Nephron (organoid): ENCODE measurements at regions not wholly inside any gene's neighbourhood (a gene's known extent, or its start where the extent isn't known, plus 50 kb on each side); places are given as distances from the start of the nearest gene placed in this dataset.

Source experiments
- H3K27ac Mint-ChIP-seq, 3 experiments: 2 replicates each; pipeline ENCODE4 v1.8.0; 2020; ENCODE audit warnings: mixed read lengths in 3 of 3, mild to moderate bottlenecking in 2 of 3, moderate library complexity in 1 of 3
- H3K27me3 Mint-ChIP-seq: 2 replicates; pipeline ENCODE4 v1.8.0; 2021; ENCODE audit warnings: low read depth, mild to moderate bottlenecking, moderate library complexity, mixed read lengths
- H3K36me3 Mint-ChIP-seq: 2 replicates; pipeline ENCODE4 v1.8.0; 2020; ENCODE audit warnings: low read depth, mixed read lengths
- H3K4me1 Mint-ChIP-seq: 2 replicates; pipeline ENCODE4 v1.8.0; 2020; ENCODE audit warnings: mixed read lengths
- H3K4me3 Mint-ChIP-seq, 3 experiments: 2 replicates each; pipeline ENCODE4 v1.8.0; 2020; ENCODE audit warnings: mild to moderate bottlenecking in 3 of 3, mixed read lengths in 3 of 3, moderate library complexity in 2 of 3
- H3K9me3 Mint-ChIP-seq: 2 replicates; pipeline ENCODE4 v1.8.0; 2020; ENCODE audit warnings: mixed read lengths
- TF ChIP-seq, protein P1 (sequence below), 3 experiments: fragments of 200-600 bp; sonication (generic); IDR thresholded peaks; one replicate each; pipeline ENCODE4 v1.5.0; 2021; ENCODE audit warnings: antibody characterized with exemption in 3 of 3; ENCODE audit not compliant: unreplicated experiment in 3 of 3

- H3K27me3 Mint-ChIP-seq: peaks cover 4% of the 10 kb centered on the region
- H3K27ac Mint-ChIP-seq: peak overlapping the region in 2 of 3 experiments; percentile 29 to 52
- H3K36me3 Mint-ChIP-seq: no peaks in the 10 kb centered on the region
- peaks cover 17% of the 10 kb centered on the region for H3K4me1 Mint-ChIP-seq
- TF ChIP-seq, protein P1, sequence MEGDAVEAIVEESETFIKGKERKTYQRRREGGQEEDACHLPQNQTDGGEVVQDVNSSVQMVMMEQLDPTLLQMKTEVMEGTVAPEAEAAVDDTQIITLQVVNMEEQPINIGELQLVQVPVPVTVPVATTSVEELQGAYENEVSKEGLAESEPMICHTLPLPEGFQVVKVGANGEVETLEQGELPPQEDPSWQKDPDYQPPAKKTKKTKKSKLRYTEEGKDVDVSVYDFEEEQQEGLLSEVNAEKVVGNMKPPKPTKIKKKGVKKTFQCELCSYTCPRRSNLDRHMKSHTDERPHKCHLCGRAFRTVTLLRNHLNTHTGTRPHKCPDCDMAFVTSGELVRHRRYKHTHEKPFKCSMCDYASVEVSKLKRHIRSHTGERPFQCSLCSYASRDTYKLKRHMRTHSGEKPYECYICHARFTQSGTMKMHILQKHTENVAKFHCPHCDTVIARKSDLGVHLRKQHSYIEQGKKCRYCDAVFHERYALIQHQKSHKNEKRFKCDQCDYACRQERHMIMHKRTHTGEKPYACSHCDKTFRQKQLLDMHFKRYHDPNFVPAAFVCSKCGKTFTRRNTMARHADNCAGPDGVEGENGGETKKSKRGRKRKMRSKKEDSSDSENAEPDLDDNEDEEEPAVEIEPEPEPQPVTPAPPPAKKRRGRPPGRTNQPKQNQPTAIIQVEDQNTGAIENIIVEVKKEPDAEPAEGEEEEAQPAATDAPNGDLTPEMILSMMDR (IDR thresholded peaks at IDR 0.05; ENCODE audit: unreplicated experiment in 3 of 3): no peak
- H3K4me3 Mint-ChIP-seq: no peak overlapping the region
- no peaks in the 10 kb centered on the region for H3K9me3 Mint-ChIP-seq
These were observed 146.2 kb upstream of the OSR1 start for GRCh38 chr2:19504400-19505198.

DNA sequence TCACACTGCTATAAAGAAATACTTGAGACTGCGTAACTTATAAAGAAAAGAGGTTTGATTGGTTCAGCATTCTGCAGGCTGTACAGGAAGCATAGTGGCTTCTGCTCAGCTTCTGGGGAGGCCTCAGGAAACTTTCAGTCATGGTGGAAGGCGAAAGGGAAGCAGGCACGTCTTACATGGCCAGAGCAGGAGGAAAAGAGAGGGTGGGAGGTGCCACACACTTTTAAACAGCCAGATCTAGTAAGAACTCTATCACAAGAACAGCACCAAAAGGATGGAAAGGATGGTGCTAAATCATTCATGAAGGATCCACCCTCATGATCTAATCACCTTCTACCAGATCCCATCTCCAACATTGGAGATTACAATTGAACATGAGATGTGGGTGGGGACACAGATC is 145.5 kb upstream of the OSR1 start:
- no peaks in the 10 kb centered on the region for H3K36me3 Mint-ChIP-seq

DNA sequence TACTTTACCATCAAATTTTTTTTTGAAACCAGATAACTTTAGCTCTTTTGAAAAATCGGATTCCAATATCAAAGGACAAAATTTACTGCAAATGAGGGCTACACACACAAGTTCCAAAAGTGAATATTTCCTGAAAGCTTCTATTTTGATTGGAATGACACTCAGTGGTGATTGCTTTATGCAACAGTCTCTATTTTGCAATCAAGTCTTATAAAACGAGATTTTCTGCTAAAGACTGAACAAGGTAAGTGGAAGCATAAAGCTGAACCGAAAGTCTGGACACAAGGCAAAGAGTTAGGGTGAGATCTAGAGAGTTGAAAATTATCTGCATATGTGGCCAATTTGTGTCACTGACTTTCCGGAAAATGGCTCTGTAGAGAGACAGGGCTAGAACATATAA is 145.0 kb upstream of the OSR1 start:
- Mint-ChIP-seq H3K9me3 (no peaks in the 10 kb centered on the region), H3K27me3 (peaks cover 4% of the 10 kb centered on the region), H3K4me1 (peaks cover 17% of the 10 kb centered on the region), H3K36me3 (no peaks in the 10 kb centered on the region), H3K4me3 (no peak overlapping the region), H3K27ac (no peak overlapping the region)
- TF ChIP-seq, protein P1 (IDR thresholded peaks at IDR 0.05; ENCODE audit: unreplicated experiment in 3 of 3): no peak

More for the DNA sequence above, 145.5 kb upstream of the OSR1 start:
- TF ChIP-seq, protein P1 (IDR thresholded peaks at IDR 0.05; ENCODE audit: unreplicated experiment in 3 of 3): no peak
- H3K27ac Mint-ChIP-seq: no peak overlapping the region
- H3K27me3 Mint-ChIP-seq: peaks cover 4% of the 10 kb centered on the region
- H3K4me3 Mint-ChIP-seq: peak overlapping the region in 1 of 3 experiments; percentile 14
- H3K9me3 Mint-ChIP-seq: no peaks in the 10 kb centered on the region
- peaks cover 17% of the 10 kb centered on the region for H3K4me1 Mint-ChIP-seq

- H3K4me1 Mint-ChIP-seq: peaks cover 15% of the 10 kb centered on the region
- no peaks in the 10 kb centered on the region for H3K27me3 Mint-ChIP-seq
- TF ChIP-seq, protein P1 (IDR thresholded peaks at IDR 0.05; ENCODE audit: unreplicated experiment in 3 of 3): no peak
- H3K4me3 Mint-ChIP-seq: no peak overlapping the region
- no peaks in the 10 kb centered on the region for H3K9me3 Mint-ChIP-seq
- no peak overlapping the region for H3K27ac Mint-ChIP-seq
- H3K36me3 Mint-ChIP-seq: no peaks in the 10 kb centered on the region
These were observed 141.7 kb upstream of the OSR1 start for GRCh38 chr2:19500126-19500525.

- Mint-ChIP-seq H3K36me3 (no peaks in the 10 kb centered on the region), H3K9me3 (no peaks in the 10 kb centered on the region), H3K27me3 (no peaks in the 10 kb centered on the region), H3K4me1 (peaks cover 10% of the 10 kb centered on the region), H3K4me3 (no peak overlapping the region), H3K27ac (no peak overlapping the region)
- TF ChIP-seq, protein P1 (IDR thresholded peaks at IDR 0.05; ENCODE audit: unreplicated experiment in 3 of 3): no peak
These were observed 138.2 kb upstream of the OSR1 start for GRCh38 chr2:19496646-19497045.

- Mint-ChIP-seq H3K4me3 (no peak overlapping the region), H3K9me3 (no peaks in the 10 kb centered on the region), H3K4me1 (peaks cover 29% of the 10 kb centered on the region), H3K27me3 (no peaks in the 10 kb centered on the region), H3K27ac (no peak overlapping the region), H3K36me3 (no peaks in the 10 kb centered on the region)
- TF ChIP-seq, protein P1 (IDR thresholded peaks at IDR 0.05; ENCODE audit: unreplicated experiment in 3 of 3): no peak
These were observed 135.8 kb upstream of the OSR1 start for GRCh38 chr2:19494241-19494640.
